OCI-LY7 (cell line): ENCODE measurements at regions not wholly inside any gene's neighbourhood (a gene's known extent, or its start where the extent isn't known, plus 50 kb on each side); places are given as distances from the start of the nearest gene placed in this dataset.

ENCODE experiments used
- CTCF ChIP-seq: fragments of 200-600 bp; sonication (generic); conservative IDR thresholded peaks from 2 replicates; pipeline ENCODE4 v1.5.1; 2014; ENCODE audit warnings: mild to moderate bottlenecking, antibody characterized with exemption, low read length, moderate library complexity, mixed read lengths
- EZH2phosphoT487 ChIP-seq: fragments of 200-600 bp; sonication (generic); IDR thresholded peaks from 2 replicates; pipeline ENCODE4 v1.6.1; 2018; ENCODE audit warnings: low read depth, borderline replicate concordance, mild to moderate bottlenecking, mixed run types, antibody characterized with exemption, low read length, moderate library complexity, mixed read lengths

GRCh38 chr13:63166345-63166744 lies 1750.7 kb upstream of the PCDH20 start:
- no peak for TF ChIP-seq CTCF
- TF ChIP-seq EZH2phosphoT487: no peak
